H1 (cell line): ENCODE measurements at regions not wholly inside any gene's neighbourhood (a gene's known extent, or its start where the extent isn't known, plus 50 kb on each side); places are given as distances from the start of the nearest gene placed in this dataset.

Source experiments
- CTCF ChIA-PET: fragments of 300-600 bp; sonication (Branson Sonifier 250); formaldehyde crosslinking; loops from one replicate; lab custom pipeline; 2021; ENCODE audit not compliant: partially characterized antibody; lab: Charles Lee
- POLR2A ChIA-PET: fragments of 300-600 bp; sonication (Branson Sonifier 250); formaldehyde crosslinking; loops from one replicate; lab custom pipeline; 2021; ENCODE audit warnings: inconsistent platforms; ENCODE audit not compliant: partially characterized antibody; lab: Charles Lee
- DNase-seq, 2 experiments: peaks; one replicate each; pipeline versions ENCODE4 v3.0.0 to v3.0.0-alpha.2; 2010 to 2022; ENCODE audit warnings: low spot score in 2 of 2, low read depth in 1 of 2, mixed read lengths in 1 of 2
- FAIRE-seq: peaks from 2 replicates; lab custom pipeline; 2011; peaks lifted over from hg19 to GRCh38; lab: Jason Lieb, UNC
- H2AFZ ChIP-seq: 2 replicates; pipeline ENCODE4 v1.8.1; 2012; ENCODE audit warnings: low read length, inconsistent platforms
- H2AK5ac ChIP-seq: 2 replicates; pipeline ENCODE4 v1.6.1; 2013; ENCODE audit warnings: low read depth, low read length
- H2BK120ac ChIP-seq: replicated peaks from 2 replicates; pipeline ENCODE3; 2013; ENCODE audit warnings: low read depth, low read length, inconsistent platforms
- H2BK12ac ChIP-seq: 2 replicates; pipeline ENCODE4 v1.6.1; 2013; ENCODE audit warnings: low read depth, low read length
- H2BK15ac ChIP-seq: 2 replicates; pipeline ENCODE4 v1.6.1; 2013; ENCODE audit warnings: low read length
- H2BK20ac ChIP-seq: 2 replicates; pipeline ENCODE4 v1.6.1; 2013; ENCODE audit warnings: low read length
- H2BK5ac ChIP-seq: 2 replicates; pipeline ENCODE4 v1.6.1; 2013; ENCODE audit warnings: low read depth, low read length
- H3K14ac ChIP-seq: 2 replicates; pipeline ENCODE4 v1.6.1; 2013; ENCODE audit warnings: inconsistent platforms; ENCODE audit not compliant: insufficient read length
- H3K18ac ChIP-seq: 2 replicates; pipeline ENCODE4 v1.6.1; 2013; ENCODE audit warnings: low read length; ENCODE audit errors: extremely low read depth
- H3K23ac ChIP-seq: 2 replicates; pipeline ENCODE4 v1.6.1; 2013; ENCODE audit warnings: inconsistent platforms; ENCODE audit not compliant: insufficient read length
- H3K23me2 ChIP-seq: 2 replicates; pipeline ENCODE4 v1.6.1; 2013; ENCODE audit warnings: low read depth, low read length
- H3K27ac ChIP-seq: 2 replicates; pipeline ENCODE4 v1.6.1; 2011; ENCODE audit warnings: low read depth, low read length, inconsistent platforms
- H3K27me3 ChIP-seq, 4 experiments: replicated peaks in 1 of 4; 1 replicate in 1 of 4; 2 replicates in 3 of 4; pipeline versions ENCODE4 v1.6.1 to v1.8.1; 2011 to 2013; ENCODE audit warnings: low read length in 3 of 4, mild to moderate bottlenecking in 3 of 4, inconsistent platforms in 2 of 4, mixed read lengths in 2 of 4, moderate library complexity in 1 of 4; ENCODE audit not compliant: control insufficient read depth in 3 of 4, insufficient read depth in 3 of 4; ENCODE audit errors: extremely low read depth in 1 of 4
- H3K36me3 ChIP-seq, 4 experiments: 2 replicates each; pipeline versions ENCODE4 v1.6.1 to v1.8.1; 2011 to 2013; ENCODE audit warnings: mild to moderate bottlenecking in 4 of 4, low read length in 3 of 4, moderate library complexity in 2 of 4, control low read depth in 1 of 4, inconsistent platforms in 1 of 4; ENCODE audit not compliant: insufficient read depth in 4 of 4, control insufficient read depth in 2 of 4
- H3K4ac ChIP-seq: replicated peaks from 2 replicates; pipeline ENCODE3; 2013; ENCODE audit warnings: low read length, low read depth, mixed read lengths, inconsistent platforms; ENCODE audit not compliant: insufficient read length
- H3K4me1 ChIP-seq, 4 experiments: replicated peaks in 1 of 4; 1 replicate in 1 of 4; 2 replicates in 3 of 4; pipeline versions ENCODE4 v1.6.1 to v1.8.1; 2011 to 2013; ENCODE audit warnings: low read length in 3 of 4, inconsistent platforms in 2 of 4, mixed read lengths in 1 of 4; ENCODE audit not compliant: insufficient read depth in 4 of 4, control insufficient read depth in 3 of 4
- H3K4me2 ChIP-seq, 2 experiments: 2 replicates each; pipeline versions ENCODE4 v1.6.1 to v1.8.1; 2011 to 2013; ENCODE audit warnings: low read depth in 2 of 2, low read length in 2 of 2, control low read depth in 1 of 2, inconsistent platforms in 1 of 2, mild to moderate bottlenecking in 1 of 2; ENCODE audit not compliant: insufficient read depth in 1 of 2
- H3K4me3 ChIP-seq, 4 experiments: fragments of 200-600, 300-600 bp in 1 of 4; sonication (generic), shearing (Covaris generic), sonication (Bioruptor Twin) in 1 of 4; 2 replicates each; pipeline versions ENCODE4 v1.5.1 to v1.8.1; 2011 to 2016; ENCODE audit warnings: low read length in 4 of 4, low read depth in 3 of 4, control low read depth in 2 of 4, inconsistent platforms in 2 of 4, mild to moderate bottlenecking in 2 of 4, mixed read lengths in 1 of 4, moderate library complexity in 1 of 4; ENCODE audit not compliant: insufficient read depth in 2 of 4; ENCODE audit errors: extremely low read depth in 1 of 4
- H3K56ac ChIP-seq: replicated peaks from 2 replicates; pipeline ENCODE3; 2013; ENCODE audit warnings: low read depth, mild to moderate bottlenecking, mixed read lengths, low read length, inconsistent platforms; ENCODE audit not compliant: insufficient read length
- H3K79me1 ChIP-seq: 2 replicates; pipeline ENCODE4 v1.6.1; 2013; ENCODE audit warnings: low read depth, low read length, control low read depth
- H3K79me2 ChIP-seq, 2 experiments: 2 replicates each; pipeline versions ENCODE4 v1.6.1 to v1.8.1; 2012 to 2013; ENCODE audit warnings: low read length in 2 of 2, mild to moderate bottlenecking in 2 of 2, inconsistent platforms in 1 of 2; ENCODE audit not compliant: insufficient read depth in 2 of 2, control insufficient read depth in 1 of 2
- H3K9ac ChIP-seq, 4 experiments: replicated peaks in 1 of 4; 1 replicate in 1 of 4; 2 replicates in 3 of 4; pipeline versions ENCODE4 v1.6.1 to v1.8.1; 2011 to 2013; ENCODE audit warnings: low read depth in 3 of 4, low read length in 3 of 4, control low read depth in 2 of 4, mild to moderate bottlenecking in 2 of 4, moderate library complexity in 2 of 4, inconsistent platforms in 1 of 4; ENCODE audit errors: extremely low read depth in 1 of 4
- H3K9me3 ChIP-seq, 2 experiments: 2 replicates each; pipeline versions ENCODE4 v1.6.1 to v1.8.1; 2012 to 2013; ENCODE audit warnings: mild to moderate bottlenecking in 2 of 2, moderate library complexity in 2 of 2, control low read depth in 1 of 2, inconsistent platforms in 1 of 2, low read depth in 1 of 2, low read length in 1 of 2, mixed read lengths in 1 of 2; ENCODE audit not compliant: insufficient read depth in 2 of 2
- H4K20me1 ChIP-seq, 2 experiments: replicated peaks in 1 of 2; 2 replicates each; pipeline versions ENCODE3 to v1.8.1; 2011 to 2013; ENCODE audit warnings: inconsistent platforms in 2 of 2, low read length in 2 of 2, mild to moderate bottlenecking in 1 of 2; ENCODE audit not compliant: insufficient read depth in 2 of 2, control insufficient read depth in 1 of 2
- H4K5ac ChIP-seq: 2 replicates; pipeline ENCODE4 v1.6.1; 2013; ENCODE audit warnings: low read length, low read depth, mixed read lengths, inconsistent platforms; ENCODE audit not compliant: insufficient read length
- H4K8ac ChIP-seq: 2 replicates; pipeline ENCODE4 v1.8.0; 2013; ENCODE audit warnings: mild to moderate bottlenecking, moderate library complexity, low read length, inconsistent platforms; ENCODE audit not compliant: insufficient read depth; ENCODE audit errors: extremely low read depth
- H4K91ac ChIP-seq: replicated peaks from 2 replicates; pipeline ENCODE3; 2013; ENCODE audit warnings: low read length, mixed read lengths, inconsistent platforms; ENCODE audit not compliant: insufficient read length
- ASH2L ChIP-seq: fragments of 200-600, 300-600 bp; sonication (generic); IDR thresholded peaks from one replicate; pipeline ENCODE4 v1.7.1; 2017; ENCODE audit warnings: low read length
- BRCA1 ChIP-seq: IDR thresholded peaks from 2 replicates; pipeline ENCODE4 v1.6.1; 2012; ENCODE audit warnings: low read depth, low read length, improper control_type of control experiment
- CTBP2 ChIP-seq: IDR thresholded peaks from 2 replicates; pipeline ENCODE4 v1.7.0; 2011; ENCODE audit warnings: borderline replicate concordance, mild to moderate bottlenecking, moderate library complexity, mixed read lengths, low read length; ENCODE audit not compliant: insufficient read depth, insufficient read length
- JUND ChIP-seq: IDR thresholded peaks from 2 replicates; pipeline ENCODE4 v1.6.1; 2011; ENCODE audit warnings: mild to moderate bottlenecking, improper control_type of control experiment, low read length
- KDM1A ChIP-seq: fragments of 200-600, 300-600 bp; sonication (generic); IDR thresholded peaks from 2 replicates; pipeline ENCODE4 v1.7.1; 2016; ENCODE audit warnings: mild to moderate bottlenecking, low read length, borderline replicate concordance
- POU5F1 ChIP-seq: IDR thresholded peaks from 2 replicates; pipeline ENCODE4 v1.6.1; 2011; ENCODE audit warnings: low read depth, mild to moderate bottlenecking, low read length, moderate library complexity
- RBBP5 ChIP-seq: IDR thresholded peaks from 2 replicates; pipeline ENCODE4 v1.7.1; 2012; ENCODE audit warnings: low read depth, mild to moderate bottlenecking, inconsistent platforms, low read length, moderate library complexity, borderline replicate concordance
- SUZ12 ChIP-seq: fragments of 200-600 bp; sonication (generic); IDR thresholded peaks from 2 replicates; pipeline ENCODE4 v1.6.1; 2012; ENCODE audit warnings: mild to moderate bottlenecking, inconsistent platforms, low read length, moderate library complexity, mixed read lengths
- TEAD4 ChIP-seq: IDR thresholded peaks from 2 replicates; pipeline ENCODE4 v1.6.1; 2012; ENCODE audit warnings: low read depth, low read length, inconsistent platforms, mixed read lengths
- WGBS, 2 experiments: shearing (Covaris generic) in 1 of 2; methylation state at CpG; one replicate each; pipeline versions ENCODE4 v1.1.6 to v1.1.7; 2013 to 2015; ENCODE audit warnings: low lambda C conversion rate in 2 of 2, mixed read lengths in 2 of 2, inconsistent platforms in 1 of 2, low coverage in 1 of 2, missing lambda C conversion rate in 1 of 2; ENCODE audit not compliant: insufficient replicate concordance in 2 of 2, insufficient coverage in 1 of 2, insufficient read length in 1 of 2; ENCODE audit errors: extremely low coverage in 1 of 2, missing lambda C conversion rate in 1 of 2; 5-methylcytosine and 5-hydroxymethylcytosine counted together

DNA sequence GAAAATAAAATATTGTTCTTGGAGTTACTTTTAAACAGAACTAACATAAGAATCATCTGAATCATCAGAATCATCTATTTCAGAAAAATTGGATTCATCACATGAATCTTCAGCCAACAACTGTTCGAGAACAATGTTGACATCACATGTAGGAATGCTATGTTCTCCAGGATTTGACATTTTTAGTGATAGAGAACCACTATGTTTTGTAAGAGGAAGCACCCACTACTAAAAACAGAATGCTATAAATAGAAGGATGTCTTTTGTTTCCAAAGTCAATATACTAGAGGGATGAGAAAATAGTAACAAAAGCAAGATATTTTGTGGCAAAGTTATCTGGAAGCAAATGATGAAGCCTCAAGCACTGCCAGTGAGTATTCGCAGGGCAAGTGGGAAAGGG lies 263.4 kb upstream of the DDI1 start:
- Histone ChIP-seq H4K20me1 (no peaks in the 10 kb centered on the region), H3K9me3 (no peaks in the 10 kb centered on the region; a peak in 1 of 4 replicates), H3K27ac (no peak overlapping the region), H3K18ac (no peak overlapping the region), H4K5ac (no peak overlapping the region), H3K4me1 (no peaks in the 10 kb centered on the region; a peak in 2 of 7 replicates), H2BK20ac (no peak overlapping the region), H3K27me3 (no peaks in the 10 kb centered on the region), H2BK15ac (no peak overlapping the region), H2BK5ac (no peak overlapping the region), H3K23ac (no peak overlapping the region), H2BK12ac (no peak overlapping the region), H4K8ac (no peak overlapping the region), H2BK120ac (no peak overlapping the region), H3K56ac (no peak overlapping the region), H2AFZ (no peak overlapping the region), H3K23me2 (no peaks in the 10 kb centered on the region), H3K4me3 (no peak overlapping the region), H3K79me2 (no peaks in the 10 kb centered on the region), H4K91ac (no peak overlapping the region), H3K79me1 (no peaks in the 10 kb centered on the region), H3K14ac (no peak overlapping the region), H3K36me3 (no peaks in the 10 kb centered on the region), H3K9ac (no peak overlapping the region), H3K4me2 (no peak overlapping the region), H2AK5ac (no peak overlapping the region), H3K4ac (no peak overlapping the region)
- DNase-seq (no peak), FAIRE-seq (no peak)
- ChIA-PET POLR2A (no interaction called here), CTCF (interaction anchor here (0.6 to 1.5 kb wide), 2 partner anchors 90 to 111 kb away, joined by 3 read pairs; no protein-coding TSS in a partner anchor)
- 92% methylated on average over 2 of the region's 2 CpGs; no CpG with 5 or more reads in 1 of the 2 experiments for WGBS, 2 experiments
- TF ChIP-seq ASH2L (no peak), RBBP5 (no peak), CTBP2 (no peak), JUND (no peak), SUZ12 (no peak), BRCA1 (no peak), KDM1A (no peak), POU5F1 (no peak), TEAD4 (no peak)
